SHP77 (cell line): ENCODE measurements at regions not wholly inside any gene's neighbourhood (a gene's known extent, or its start where the extent isn't known, plus 50 kb on each side); places are given as distances from the start of the nearest gene placed in this dataset.
"Not testable (repeated sequence)": the region's sequence is repeated elsewhere in the genome, so short reads cannot be mapped to it uniquely, and the experiment has no call there.

ENCODE experiments used
- DNase-seq, 2 experiments: peaks; one replicate each; lab custom pipeline; 2025; lab: John Stamatoyannopoulos, UW

DNA sequence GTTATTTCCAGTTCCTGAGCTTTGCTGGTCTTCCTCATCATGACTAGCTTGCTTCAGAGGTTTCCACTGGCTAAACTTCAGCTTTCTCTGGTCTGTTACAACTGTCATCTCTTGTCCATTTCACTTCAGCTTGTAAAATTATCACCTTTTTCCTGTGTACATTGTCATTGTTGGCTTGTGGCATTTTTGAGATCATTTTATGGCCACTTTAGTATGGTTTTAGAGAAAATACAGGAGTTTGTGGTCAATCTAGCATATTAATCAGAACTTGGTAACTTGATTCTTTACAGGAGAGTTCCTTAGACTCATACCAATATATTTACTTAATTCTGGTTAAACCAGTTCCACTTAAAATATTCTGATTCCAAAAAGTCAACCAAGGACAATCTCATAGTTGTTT, 235.9 kb upstream of the KITLG start:
- no peak for DNase-seq

GRCh38 chr12:88814779-88815178, 234.5 kb upstream of the KITLG start:
- no peak for DNase-seq

DNA sequence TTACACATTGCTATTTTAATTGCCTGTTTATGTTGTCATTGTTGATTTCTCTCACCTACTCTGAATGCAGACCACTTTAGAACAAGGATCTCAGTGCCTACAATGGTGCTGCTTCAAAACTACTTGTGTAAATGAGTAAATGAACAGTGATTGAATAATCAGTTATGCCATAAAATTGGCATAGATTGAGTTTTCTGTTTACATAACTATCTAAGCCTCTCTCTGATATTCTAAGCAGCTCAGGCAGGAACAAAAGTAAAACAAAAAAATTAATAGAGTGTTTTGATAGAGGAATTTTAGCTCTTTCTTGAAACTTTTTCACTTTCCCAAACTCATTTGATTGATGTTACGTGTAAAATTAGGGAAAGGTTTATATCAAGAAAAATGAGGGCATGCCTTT, 232.3 kb upstream of the KITLG start:
- DNase-seq = no peak

- no peak for DNase-seq
Observed at GRCh38 chr12:88810806-88811205, 230.5 kb upstream of the KITLG start.

DNA sequence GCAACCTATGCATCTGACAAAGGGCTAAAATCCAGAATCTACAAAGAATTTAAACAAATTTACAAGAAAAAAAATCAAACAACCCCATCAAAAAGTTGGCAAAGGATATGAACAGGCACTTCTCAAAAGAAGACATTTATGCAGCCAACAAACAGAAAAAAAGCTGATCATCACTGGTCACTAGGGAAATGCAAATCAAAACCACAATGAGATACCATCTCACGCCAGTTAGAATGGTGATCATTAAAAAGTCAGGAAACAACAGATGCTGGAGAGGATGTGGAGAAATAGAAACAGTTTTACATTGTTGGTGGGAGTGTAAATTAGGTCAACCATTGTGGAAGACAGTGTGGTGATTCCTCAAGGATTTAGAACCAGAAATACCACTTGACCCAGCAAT, 229.6 kb upstream of the KITLG start:
- DNase-seq = not testable (repeated sequence)

GRCh38 chr12:88805692-88806091, 225.4 kb upstream of the KITLG start:
- no peak for DNase-seq

DNA sequence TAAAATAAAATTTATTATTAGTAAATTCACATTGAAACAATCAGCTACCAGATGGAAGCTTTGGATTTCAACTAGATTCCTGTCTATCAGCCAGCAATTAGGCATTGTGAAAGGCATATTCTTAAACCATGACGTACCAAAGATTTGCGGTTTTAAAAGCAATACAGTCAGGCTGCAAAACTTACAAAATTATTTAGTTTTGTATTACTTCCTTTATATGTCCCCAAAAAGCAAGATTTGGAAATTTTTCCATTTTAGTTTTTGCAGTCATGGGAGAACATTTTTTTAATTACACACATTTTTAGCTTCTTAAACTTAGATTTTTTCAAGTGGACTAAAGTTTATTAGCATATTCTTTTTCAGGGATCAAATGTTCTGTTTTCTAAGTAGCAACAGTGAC, 225.0 kb upstream of the KITLG start:
- DNase-seq = no peak

DNA sequence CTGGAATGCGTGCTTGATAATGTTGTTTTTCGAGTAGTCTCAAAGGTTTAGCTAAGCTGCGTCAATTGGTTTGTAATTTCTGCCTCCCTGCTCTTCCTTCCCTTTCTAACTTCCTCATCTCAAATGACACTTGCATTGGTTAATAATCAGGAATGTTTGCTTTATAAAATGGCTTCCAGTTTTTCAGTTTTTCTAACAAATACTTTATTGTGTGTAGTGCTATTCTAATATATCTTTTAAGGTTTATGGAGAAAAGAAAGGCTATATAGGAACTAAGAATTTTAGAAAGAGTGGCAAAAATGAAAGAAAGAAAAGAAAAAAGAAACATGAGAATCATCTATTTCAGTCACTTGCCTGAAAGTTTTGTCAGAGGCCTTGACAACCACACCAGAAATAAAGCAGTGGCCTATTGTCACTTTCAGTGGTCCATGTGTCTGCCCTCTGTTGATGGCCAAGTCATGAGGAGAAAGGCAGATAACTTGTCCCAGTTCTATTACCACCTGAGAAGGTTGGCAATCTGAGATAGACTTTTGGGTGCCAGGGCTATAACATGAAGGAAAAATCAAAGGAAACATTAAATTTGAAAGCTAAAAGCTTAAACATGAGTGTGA, 221.9 kb upstream of the KITLG start:
- no peak for DNase-seq

DNA sequence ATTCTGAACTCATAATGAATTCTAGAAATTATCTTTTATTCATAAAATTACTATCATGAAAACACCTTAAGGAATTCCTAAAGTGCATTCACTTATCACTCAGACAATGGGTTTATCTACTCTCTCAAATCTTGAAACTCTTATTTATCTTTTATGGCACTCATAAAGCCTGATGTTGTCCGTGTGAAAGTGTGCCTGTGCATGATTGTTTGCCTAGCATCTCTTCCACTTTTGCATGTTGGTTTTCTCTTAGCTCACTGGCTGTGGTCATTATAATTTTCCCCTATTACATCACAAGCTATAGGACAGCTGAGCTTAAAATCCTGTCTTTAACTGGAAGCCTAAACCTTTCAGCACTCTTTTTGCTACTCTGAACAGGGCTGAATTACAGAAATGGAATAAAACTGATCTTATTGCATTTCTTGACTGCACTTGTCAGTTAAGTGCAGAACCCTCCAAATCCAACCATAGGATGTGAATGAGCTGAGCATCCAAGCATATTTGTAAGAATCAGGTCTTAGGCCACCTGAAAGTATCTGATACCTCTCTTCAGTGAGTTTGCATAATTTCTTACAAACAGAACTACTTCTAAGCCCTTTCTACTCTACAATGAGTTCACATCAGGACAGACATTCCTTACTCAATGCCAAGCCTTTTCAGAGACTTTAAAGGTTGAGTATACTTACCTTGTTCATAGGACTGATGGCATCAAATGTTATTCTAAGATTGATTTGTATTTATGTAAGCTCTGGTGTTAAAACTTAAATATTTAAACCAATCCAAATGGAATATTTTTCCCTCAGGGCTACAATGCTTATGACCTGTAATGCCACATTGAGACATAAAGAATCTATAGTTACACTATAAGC, 221.2 kb upstream of the KITLG start:
- no peak for DNase-seq

GRCh38 chr12:88793096-88793495, 212.8 kb upstream of the KITLG start:
- DNase-seq = no peak

GRCh38 chr12:88790231-88790630, 210.0 kb upstream of the KITLG start:
- DNase-seq = no peak

DNA sequence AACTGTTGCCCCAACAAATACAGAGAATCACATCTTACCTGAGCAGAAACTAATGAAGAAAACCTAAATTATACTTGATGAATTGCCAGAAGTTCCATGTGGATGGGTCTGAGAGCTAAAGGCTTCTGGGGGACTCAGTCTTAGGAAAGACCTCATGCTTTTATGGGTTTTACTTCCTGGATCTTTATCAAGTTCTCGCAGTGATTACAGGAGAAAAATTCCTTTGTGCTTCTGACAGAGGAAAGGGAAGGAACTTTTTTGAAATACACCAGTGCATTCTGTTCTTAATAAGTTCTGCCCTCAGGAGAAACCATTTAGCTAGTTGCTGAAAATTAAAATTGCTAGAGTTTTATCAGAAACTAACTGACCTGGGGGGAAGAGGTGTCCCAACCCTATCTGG, 203.9 kb upstream of the KITLG start:
- no peak for DNase-seq

- DNase-seq = no peak
Observed at GRCh38 chr12:88782351-88782750, 202.1 kb upstream of the KITLG start.

DNA sequence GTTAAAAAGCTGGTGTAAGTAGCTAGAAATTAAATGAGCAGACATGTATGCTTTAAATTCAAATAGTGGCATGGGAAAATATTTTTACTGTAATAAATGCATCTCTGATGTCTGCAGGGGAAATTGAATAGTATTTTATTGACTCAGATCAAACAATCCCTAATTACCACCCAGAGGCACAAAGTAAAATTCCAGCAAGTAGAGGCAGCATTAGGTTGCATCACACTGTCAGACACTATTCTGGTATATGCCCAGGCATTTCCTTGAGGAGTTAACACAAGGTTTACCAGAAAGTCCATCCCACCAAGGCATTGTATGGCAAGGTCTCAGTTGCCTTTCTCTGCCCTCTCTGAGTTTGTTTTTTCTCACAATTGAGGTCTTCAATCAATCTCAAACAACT, 201.6 kb upstream of the KITLG start:
- DNase-seq = no peak

DNA sequence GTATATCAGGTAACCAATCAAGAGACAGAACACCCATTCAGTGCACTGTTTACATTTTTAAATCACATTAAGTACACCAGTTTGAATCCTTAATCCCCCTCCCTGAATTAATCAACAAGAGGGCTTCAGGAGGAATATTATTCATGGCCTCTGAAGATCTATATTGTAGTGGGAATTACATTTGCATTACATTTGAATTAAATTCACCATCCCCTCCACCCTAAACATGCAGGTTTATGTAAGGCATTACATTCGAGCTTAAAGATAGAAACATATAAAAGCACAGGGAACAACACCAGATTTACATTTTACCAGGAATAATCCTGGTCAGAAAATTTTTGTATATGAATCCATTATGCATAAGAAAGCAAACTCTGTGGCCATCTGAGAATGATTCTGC, 197.8 kb upstream of the KITLG start:
- DNase-seq = no peak

DNA sequence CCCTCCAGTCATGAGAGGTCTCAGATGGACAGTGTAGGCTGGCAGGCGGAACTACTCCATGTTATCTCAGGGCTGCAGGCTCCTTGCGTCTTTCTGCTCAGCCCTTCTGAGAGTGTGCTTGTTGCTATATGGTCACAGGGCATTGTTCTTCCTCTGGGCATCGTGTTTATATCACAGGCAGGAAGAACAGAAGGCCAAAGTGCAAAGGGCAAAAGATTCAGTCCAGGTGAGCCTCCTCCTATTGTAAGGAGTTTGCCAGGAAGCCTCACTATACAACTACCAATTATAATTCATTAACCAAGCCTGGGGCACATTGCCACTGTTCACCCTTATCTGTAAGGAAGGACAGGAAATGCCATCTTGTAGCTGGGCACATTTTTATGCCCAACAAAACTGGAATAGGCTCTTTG, 195.5 kb upstream of the KITLG start:
- DNase-seq = no peak

DNA sequence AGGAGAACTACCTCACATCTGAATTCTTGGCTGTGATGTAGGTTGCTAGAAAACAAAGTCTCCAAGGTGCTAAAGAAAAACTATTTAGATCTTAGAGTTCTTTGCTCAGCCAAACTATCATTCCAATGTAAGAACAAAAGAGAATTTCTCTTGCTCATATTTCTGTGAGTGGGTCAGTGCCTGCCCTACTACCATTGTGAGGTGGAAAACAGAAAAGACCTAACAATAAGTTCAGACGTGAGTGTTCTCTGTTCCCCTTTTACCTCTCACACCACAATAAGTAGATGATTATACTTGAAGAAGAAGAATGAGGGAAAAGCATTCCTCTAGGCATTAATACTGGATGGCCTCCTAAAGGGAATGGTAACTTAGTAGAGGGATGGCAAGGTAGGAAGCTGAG, 187.4 kb upstream of the KITLG start:
- no peak for DNase-seq

GRCh38 chr12:88764781-88765480, 184.7 kb upstream of the KITLG start:
- no peak for DNase-seq

GRCh38 chr12:88763536-88764100, 183.3 kb upstream of the KITLG start:
- no peak for DNase-seq

DNA sequence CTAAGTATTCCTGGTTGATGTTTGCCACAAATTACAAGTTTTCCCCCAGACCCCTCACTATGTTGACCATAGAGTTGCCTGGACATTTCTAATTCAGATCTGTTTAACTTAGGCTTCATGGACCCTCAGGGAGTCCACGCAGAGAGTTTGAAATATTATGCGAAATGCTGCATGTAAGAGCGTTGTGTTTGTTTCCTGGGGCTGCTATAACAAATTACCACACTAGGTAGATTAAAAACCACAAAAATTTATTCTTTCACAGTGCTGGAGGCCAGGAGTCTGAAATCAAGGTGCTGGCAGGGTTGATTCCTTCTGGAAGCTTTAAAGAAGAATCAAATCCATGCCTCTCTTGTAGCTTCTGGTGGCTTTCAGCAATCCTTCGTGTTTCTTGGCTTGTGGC, 177.9 kb upstream of the KITLG start:
- DNase-seq = no peak

GRCh38 chr12:88756917-88757316, 176.6 kb upstream of the KITLG start:
- DNase-seq = no peak

GRCh38 chr12:88756153-88756552, 175.9 kb upstream of the KITLG start:
- DNase-seq = no peak

DNA sequence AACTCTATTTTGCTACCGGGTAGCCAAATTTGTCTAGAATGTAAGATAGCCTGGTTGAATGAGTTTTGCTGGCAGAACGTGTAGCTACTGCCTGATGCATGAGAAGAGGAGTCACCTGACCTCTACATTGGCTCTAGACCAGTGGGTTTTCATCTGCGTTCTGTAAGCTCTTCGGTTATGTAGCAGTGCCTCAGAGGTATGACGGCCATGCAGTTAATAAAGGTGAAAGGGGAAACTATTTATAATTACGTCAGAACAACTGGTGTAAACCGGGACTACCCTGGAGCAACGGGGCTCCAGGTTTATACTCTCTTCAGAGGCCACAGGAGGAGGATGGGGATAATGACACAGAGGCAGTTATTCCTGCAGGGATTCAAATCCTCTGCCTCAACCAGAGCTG, 173.4 kb upstream of the KITLG start:
- no peak for DNase-seq
